Uterus (tissue), 2 donors: ENCODE measurements at regions not wholly inside any gene's neighbourhood (a gene's known extent, or its start where the extent isn't known, plus 50 kb on each side); places are given as distances from the start of the nearest gene placed in this dataset.
"Not testable (repeated sequence)": the region's sequence is repeated elsewhere in the genome, so short reads cannot be mapped to it uniquely, and the experiment has no call there.

ENCODE experiments used
- POLR2A ChIP-seq, 2 donors: fragments of 450-650 bp; IDR thresholded peaks; one replicate each; pipeline ENCODE4 v1.6.1; 2016; ENCODE audit warnings: antibody characterized with exemption in 2 of 2, mild to moderate bottlenecking in 1 of 2, moderate library complexity in 1 of 2
- TF ChIP-seq, protein P1 (sequence below), 4 experiments: fragments of 200-600 bp in 2 of 4; fragments of 450-650 bp in 2 of 4; sonication (generic) in 2 of 4; IDR thresholded peaks; one replicate each; pipeline ENCODE4 v1.5.1; 2016 to 2019; ENCODE audit warnings: antibody characterized with exemption in 4 of 4, mild to moderate bottlenecking in 2 of 4, moderate library complexity in 1 of 4

GRCh38 chr12:9471501-9471900 lies 136.2 kb downstream of the KLRB1 start:
- TF ChIP-seq, protein P1, sequence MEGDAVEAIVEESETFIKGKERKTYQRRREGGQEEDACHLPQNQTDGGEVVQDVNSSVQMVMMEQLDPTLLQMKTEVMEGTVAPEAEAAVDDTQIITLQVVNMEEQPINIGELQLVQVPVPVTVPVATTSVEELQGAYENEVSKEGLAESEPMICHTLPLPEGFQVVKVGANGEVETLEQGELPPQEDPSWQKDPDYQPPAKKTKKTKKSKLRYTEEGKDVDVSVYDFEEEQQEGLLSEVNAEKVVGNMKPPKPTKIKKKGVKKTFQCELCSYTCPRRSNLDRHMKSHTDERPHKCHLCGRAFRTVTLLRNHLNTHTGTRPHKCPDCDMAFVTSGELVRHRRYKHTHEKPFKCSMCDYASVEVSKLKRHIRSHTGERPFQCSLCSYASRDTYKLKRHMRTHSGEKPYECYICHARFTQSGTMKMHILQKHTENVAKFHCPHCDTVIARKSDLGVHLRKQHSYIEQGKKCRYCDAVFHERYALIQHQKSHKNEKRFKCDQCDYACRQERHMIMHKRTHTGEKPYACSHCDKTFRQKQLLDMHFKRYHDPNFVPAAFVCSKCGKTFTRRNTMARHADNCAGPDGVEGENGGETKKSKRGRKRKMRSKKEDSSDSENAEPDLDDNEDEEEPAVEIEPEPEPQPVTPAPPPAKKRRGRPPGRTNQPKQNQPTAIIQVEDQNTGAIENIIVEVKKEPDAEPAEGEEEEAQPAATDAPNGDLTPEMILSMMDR (IDR thresholded peaks at IDR 0.05): not testable (repeated sequence)
- not testable (repeated sequence) for TF ChIP-seq POLR2A (IDR thresholded peaks at IDR 0.05)
